Skeletal muscle satellite cell (primary cell): ENCODE measurements at regions not wholly inside any gene's neighbourhood (a gene's known extent, or its start where the extent isn't known, plus 50 kb on each side); places are given as distances from the start of the nearest gene placed in this dataset.

Experiments used
- H3K27me3 ChIP-seq: 2 replicates; pipeline ENCODE4 v1.7.0; 2013; ENCODE audit warnings: low read length; ENCODE audit not compliant: control insufficient read depth, insufficient read depth
- H3K36me3 ChIP-seq: 2 replicates; pipeline ENCODE4 v1.7.0; 2013; ENCODE audit warnings: mild to moderate bottlenecking, control low read depth, low read length; ENCODE audit not compliant: insufficient read depth
- H3K4me1 ChIP-seq: 2 replicates; pipeline ENCODE4 v1.7.0; 2013; ENCODE audit warnings: low read length; ENCODE audit not compliant: control insufficient read depth, insufficient read depth
- H3K4me2 ChIP-seq: 2 replicates; pipeline ENCODE4 v1.7.0; 2013; ENCODE audit warnings: mild to moderate bottlenecking, low read length
- H3K4me3 ChIP-seq: 2 replicates; pipeline ENCODE4 v1.7.0; 2013; ENCODE audit warnings: low read length
- H3K9ac ChIP-seq: 2 replicates; pipeline ENCODE4 v1.7.0; 2013; ENCODE audit warnings: mild to moderate bottlenecking, low read depth, low read length, moderate library complexity
- H3K9me3 ChIP-seq: replicated peaks from 2 replicates; pipeline ENCODE4 v1.7.0; 2013; ENCODE audit warnings: mild to moderate bottlenecking, control low read depth, low read length

GRCh38 chr1:90778486-90778885 is 61.4 kb upstream of the BARHL2 start:
- no peak overlapping the region for H3K9ac ChIP-seq
- no peaks in the 10 kb centered on the region for H3K36me3 ChIP-seq
- H3K4me1 ChIP-seq, result no peaks in the 10 kb centered on the region
- no peak overlapping the region for H3K4me2 ChIP-seq
- H3K4me3 ChIP-seq, result no peak overlapping the region
- H3K9me3 ChIP-seq, result no peaks in the 10 kb centered on the region
- no peaks in the 10 kb centered on the region for H3K27me3 ChIP-seq

- no peak overlapping the region for H3K4me3 ChIP-seq
- no peak overlapping the region for H3K4me2 ChIP-seq
- no peaks in the 10 kb centered on the region for H3K27me3 ChIP-seq
- no peak overlapping the region for H3K9ac ChIP-seq
- no peaks in the 10 kb centered on the region for H3K36me3 ChIP-seq
- no peaks in the 10 kb centered on the region for H3K4me1 ChIP-seq
- H3K9me3 ChIP-seq, result no peaks in the 10 kb centered on the region
Observed at GRCh38 chr1:90773812-90774211, 56.7 kb upstream of the BARHL2 start.

- Histone ChIP-seq H3K9me3 (no peaks in the 10 kb centered on the region), H3K9ac (no peak overlapping the region), H3K4me3 (no peak overlapping the region), H3K27me3 (no peaks in the 10 kb centered on the region), H3K4me1 (no peaks in the 10 kb centered on the region), H3K4me2 (no peak overlapping the region), H3K36me3 (no peaks in the 10 kb centered on the region)
Observed at GRCh38 chr1:90768826-90769225, 51.7 kb upstream of the BARHL2 start.

- H3K36me3 ChIP-seq, result no peaks in the 10 kb centered on the region
- no peaks in the 10 kb centered on the region for H3K27me3 ChIP-seq
- H3K4me3 ChIP-seq, result no peak overlapping the region
- H3K4me1 ChIP-seq, result no peaks in the 10 kb centered on the region
- no peak overlapping the region for H3K4me2 ChIP-seq
- H3K9ac ChIP-seq, result no peak overlapping the region
- no peaks in the 10 kb centered on the region for H3K9me3 ChIP-seq
Observed at GRCh38 chr1:90768098-90768497, 51.0 kb upstream of the BARHL2 start.
